ENCODE measurements at regions not wholly inside any gene's neighbourhood (a gene's known extent, or its start where the extent isn't known, plus 50 kb on each side); places are given as distances from the start of the nearest gene placed in this dataset.
"Not testable (repeated sequence)": the region's sequence is repeated elsewhere in the genome, so short reads cannot be mapped to it uniquely, and the experiment has no call there.

DNA sequence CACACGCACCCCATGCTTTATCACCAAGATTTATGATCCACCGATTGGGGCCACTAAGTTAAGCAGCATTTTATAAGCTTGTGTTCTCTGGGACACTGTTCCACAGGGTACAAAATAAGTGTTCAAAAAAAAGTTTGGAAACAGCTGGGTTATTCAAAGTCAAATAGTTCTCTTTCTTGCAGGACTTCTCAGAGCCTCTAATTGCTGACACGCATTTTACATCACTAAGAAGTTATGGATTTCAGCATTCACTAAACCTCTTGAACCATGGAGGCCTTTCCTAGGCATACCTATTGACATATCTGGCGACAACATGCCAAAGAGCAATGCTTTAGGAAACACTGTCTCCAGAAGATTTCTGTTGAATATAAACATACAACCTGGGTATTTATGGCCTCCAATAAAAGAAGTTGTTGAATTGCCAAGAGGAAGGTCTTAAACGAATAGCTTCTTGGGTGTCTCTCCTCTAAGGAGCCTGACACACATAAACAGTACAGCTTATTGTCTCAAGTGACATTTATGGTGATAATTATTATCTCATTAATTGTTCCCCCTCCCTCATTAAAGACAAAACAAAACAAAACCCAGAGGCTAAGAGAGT lies 147.1 kb upstream of the ARHGAP20 start:
- no peaks in the 10 kb centered on the region for H3K27me3 Mint-ChIP-seq
- no peak overlapping the region for H3K27ac Mint-ChIP-seq
- H3K4me1 Mint-ChIP-seq (ENCODE audit: low read depth in 2 of 2) = no peaks in the 10 kb centered on the region
- H3K9me3 Mint-ChIP-seq = no peaks in the 10 kb centered on the region
- H3K36me3 Mint-ChIP-seq = no peaks in the 10 kb centered on the region
- DNase-seq (ENCODE audit: low spot score) (no peak), ATAC-seq (no peak)
- no peak overlapping the region for H3K4me3 Mint-ChIP-seq

DNA sequence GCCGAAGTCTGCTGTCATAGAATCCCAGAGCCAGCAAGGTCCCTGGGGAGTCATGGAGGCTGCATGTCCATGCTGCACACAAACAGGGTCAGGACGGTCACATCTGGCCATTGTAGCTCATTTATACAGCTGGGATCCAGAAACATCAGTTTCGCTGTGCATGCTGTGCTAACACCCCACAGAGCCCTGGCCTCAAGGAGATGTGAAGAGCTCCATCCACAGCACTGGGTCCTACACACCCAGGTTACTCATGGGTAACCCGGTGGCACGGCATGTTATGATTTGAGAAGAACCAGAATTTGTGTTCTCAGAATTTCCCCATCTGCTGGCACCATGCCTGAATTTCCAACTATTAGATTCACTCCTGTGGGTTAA lies 146.3 kb upstream of the ARHGAP20 start:
- Mint-ChIP-seq H3K9me3 (no peaks in the 10 kb centered on the region), H3K4me1 (ENCODE audit: low read depth in 2 of 2) (no peaks in the 10 kb centered on the region), H3K27ac (no peak overlapping the region), H3K36me3 (no peaks in the 10 kb centered on the region), H3K4me3 (no peak overlapping the region), H3K27me3 (no peaks in the 10 kb centered on the region)
- ATAC-seq (no peak), DNase-seq (ENCODE audit: low spot score) (no peak)

DNA sequence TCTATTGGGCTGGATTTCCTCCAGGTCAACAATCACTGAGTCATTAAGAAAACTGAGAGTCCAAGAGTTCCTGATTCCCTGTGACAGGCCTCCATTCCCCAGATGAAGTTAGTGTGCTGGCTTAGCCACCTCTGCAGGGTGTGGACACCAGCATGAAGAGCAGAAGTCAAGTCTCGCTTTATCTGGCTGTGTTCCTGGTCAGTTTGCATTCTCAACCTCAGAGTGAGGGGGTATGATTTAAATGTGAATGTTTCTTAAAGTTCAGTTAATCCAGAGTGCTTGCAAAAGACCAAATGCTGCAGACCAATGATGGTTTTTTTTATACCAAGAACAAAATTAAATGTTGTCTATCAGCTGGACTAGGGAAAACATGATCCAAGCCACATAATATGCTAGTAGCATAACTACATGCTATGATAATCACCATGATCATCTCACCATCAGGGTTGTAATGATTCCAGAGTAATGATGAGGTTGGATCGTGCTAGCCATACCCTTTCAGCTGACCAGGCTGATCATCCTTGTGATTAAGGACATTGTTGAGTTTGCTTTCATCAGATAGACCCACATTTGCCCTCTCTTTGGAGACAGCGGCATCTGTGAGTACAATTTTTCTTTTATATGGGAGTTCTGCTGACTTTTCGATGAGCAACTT lies 145.8 kb upstream of the ARHGAP20 start:
- Mint-ChIP-seq H3K9me3 (no peaks in the 10 kb centered on the region), H3K27me3 (no peaks in the 10 kb centered on the region), H3K36me3 (no peaks in the 10 kb centered on the region), H3K4me1 (ENCODE audit: low read depth in 2 of 2) (no peaks in the 10 kb centered on the region), H3K27ac (no peak overlapping the region), H3K4me3 (no peak overlapping the region)
- DNase-seq (ENCODE audit: low spot score) (no peak), ATAC-seq (no peak)

- no peak overlapping the region for H3K27ac Mint-ChIP-seq
- no peak overlapping the region for H3K4me3 Mint-ChIP-seq
- no peaks in the 10 kb centered on the region for H3K4me1 Mint-ChIP-seq (ENCODE audit: low read depth in 2 of 2)
- no peaks in the 10 kb centered on the region for H3K9me3 Mint-ChIP-seq
- H3K36me3 Mint-ChIP-seq = no peaks in the 10 kb centered on the region
- no peak for ATAC-seq
- no peaks in the 10 kb centered on the region for H3K27me3 Mint-ChIP-seq
- DNase-seq (ENCODE audit: low spot score) = no peak
Measured at GRCh38 chr11:110856996-110857812, 145.0 kb upstream of the ARHGAP20 start.

GRCh38 chr11:110856340-110856739 lies 144.1 kb upstream of the ARHGAP20 start:
- H3K36me3 Mint-ChIP-seq = no peaks in the 10 kb centered on the region
- H3K4me1 Mint-ChIP-seq (ENCODE audit: low read depth in 2 of 2) = no peaks in the 10 kb centered on the region
- H3K27ac Mint-ChIP-seq = no peak overlapping the region
- H3K27me3 Mint-ChIP-seq = no peaks in the 10 kb centered on the region
- no peak overlapping the region for H3K4me3 Mint-ChIP-seq
- DNase-seq (ENCODE audit: low spot score) (no peak), ATAC-seq (no peak)
- H3K9me3 Mint-ChIP-seq = no peaks in the 10 kb centered on the region

DNA sequence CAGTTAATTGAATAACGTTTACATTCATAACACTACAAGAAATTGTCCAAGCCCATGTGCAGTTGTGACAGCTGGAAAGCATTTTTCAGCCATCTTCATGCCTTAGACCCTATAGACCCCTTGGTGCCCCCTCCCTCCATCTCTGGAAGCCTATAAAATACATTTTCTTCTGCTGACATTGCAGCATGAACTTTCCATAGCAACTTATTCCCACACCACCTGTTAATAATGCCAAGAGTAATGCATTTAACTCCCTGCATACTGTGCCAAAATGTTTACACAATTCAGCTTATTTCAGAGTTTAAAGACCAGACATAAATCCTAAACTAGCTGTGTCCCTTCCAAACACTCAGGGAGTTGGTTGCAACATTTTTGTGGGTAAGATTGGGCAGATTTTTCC lies 143.0 kb upstream of the ARHGAP20 start:
- Mint-ChIP-seq H3K36me3 (no peaks in the 10 kb centered on the region), H3K9me3 (no peaks in the 10 kb centered on the region), H3K4me3 (no peak overlapping the region), H3K27ac (no peak overlapping the region), H3K27me3 (peaks cover 0 to 3% of the 10 kb centered on the region in 2 donors), H3K4me1 (ENCODE audit: low read depth in 2 of 2) (no peaks in the 10 kb centered on the region)
- ATAC-seq (no peak), DNase-seq (ENCODE audit: low spot score) (no peak)

- H3K27me3 Mint-ChIP-seq = peaks cover 3 to 6% of the 10 kb centered on the region in 2 donors
- H3K4me3 Mint-ChIP-seq = no peak overlapping the region
- H3K4me1 Mint-ChIP-seq (ENCODE audit: low read depth in 2 of 2) = no peaks in the 10 kb centered on the region
- H3K36me3 Mint-ChIP-seq = no peaks in the 10 kb centered on the region
- no peak overlapping the region for H3K27ac Mint-ChIP-seq
- no peak for DNase-seq (ENCODE audit: low spot score)
- ATAC-seq = no peak
- no peaks in the 10 kb centered on the region for H3K9me3 Mint-ChIP-seq
Measured at GRCh38 chr11:110852921-110853490, 140.8 kb upstream of the ARHGAP20 start.

DNA sequence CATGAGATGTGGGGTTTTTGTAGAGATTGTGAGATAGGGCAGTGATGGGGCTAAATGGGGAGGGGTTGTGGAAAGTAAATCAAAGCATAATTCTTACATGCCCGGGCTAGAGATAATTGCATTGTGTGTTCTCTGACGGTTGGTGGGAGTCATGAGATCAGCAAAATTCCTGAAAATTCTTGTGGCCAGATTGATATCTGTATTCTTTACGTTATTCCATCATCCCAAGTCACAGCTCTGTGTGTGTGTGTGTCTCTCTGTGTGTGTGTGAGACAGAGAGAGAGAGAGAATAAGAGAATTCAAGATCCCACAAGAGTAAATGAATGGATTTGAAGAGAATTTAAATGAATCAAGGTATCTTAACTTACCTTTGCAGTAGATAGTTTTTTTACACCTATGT lies 138.6 kb upstream of the ARHGAP20 start:
- Mint-ChIP-seq H3K4me1 (ENCODE audit: low read depth in 2 of 2) (no peaks in the 10 kb centered on the region), H3K9me3 (no peaks in the 10 kb centered on the region), H3K4me3 (no peak overlapping the region), H3K36me3 (no peaks in the 10 kb centered on the region), H3K27me3 (peaks cover 3 to 6% of the 10 kb centered on the region in 2 donors), H3K27ac (no peak overlapping the region)
- ATAC-seq (no peak), DNase-seq (ENCODE audit: low spot score) (no peak)

DNA sequence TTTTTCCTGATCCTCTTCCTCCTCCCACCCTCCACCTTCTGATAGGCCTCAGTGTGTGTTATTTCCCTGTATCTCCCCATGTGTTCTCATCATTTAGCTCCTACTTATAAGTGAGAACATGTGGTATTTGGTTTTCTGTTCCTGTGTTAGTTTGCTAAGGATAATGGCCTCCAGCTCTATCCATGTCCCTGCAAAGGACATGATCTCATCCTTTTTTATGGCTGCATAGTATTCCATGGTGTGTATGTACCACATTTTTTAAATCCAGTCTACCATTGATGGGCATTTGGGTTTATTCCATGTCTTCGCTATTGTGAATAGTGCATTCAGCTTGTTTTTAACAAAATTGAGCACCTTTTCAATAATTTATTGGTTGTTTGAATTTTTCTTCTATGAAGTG lies 130.8 kb upstream of the ARHGAP20 start:
- not testable (repeated sequence) for H3K4me3 Mint-ChIP-seq; H3K4me1 Mint-ChIP-seq (ENCODE audit: low read depth in 2 of 2); H3K27ac Mint-ChIP-seq; ATAC-seq; H3K27me3 Mint-ChIP-seq; DNase-seq (ENCODE audit: low spot score); H3K36me3 Mint-ChIP-seq
- H3K9me3 Mint-ChIP-seq = peaks cover 13% of the 10 kb centered on the region

DNA sequence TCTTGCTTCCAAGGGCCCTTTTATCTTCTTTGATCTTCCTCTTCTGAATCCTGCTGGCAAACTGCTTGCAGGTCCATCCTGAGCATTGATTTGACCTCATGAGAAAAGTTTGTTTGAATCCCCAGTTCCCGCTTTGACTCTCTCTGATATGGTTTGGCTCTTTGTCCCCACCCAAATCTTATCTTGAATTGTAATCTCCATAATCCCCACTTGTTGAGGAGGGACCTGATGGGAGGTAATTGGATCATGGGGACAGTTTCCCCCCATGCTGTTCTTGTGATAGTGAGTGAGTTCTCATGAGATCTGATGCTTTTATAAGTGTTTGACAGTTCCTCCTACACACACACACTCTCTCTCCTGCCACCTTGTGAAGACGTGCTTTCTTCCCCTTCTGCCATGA lies 126.6 kb upstream of the ARHGAP20 start:
- DNase-seq (ENCODE audit: low spot score) = no peak
- Mint-ChIP-seq H3K27me3 (peaks cover 0 to 4% of the 10 kb centered on the region in 2 donors), H3K36me3 (no peaks in the 10 kb centered on the region), H3K4me3 (no peak overlapping the region), H3K9me3 (peaks cover 13% of the 10 kb centered on the region), H3K4me1 (ENCODE audit: low read depth in 2 of 2) (no peaks in the 10 kb centered on the region), H3K27ac (no peak overlapping the region)
- ATAC-seq = no peak

DNA sequence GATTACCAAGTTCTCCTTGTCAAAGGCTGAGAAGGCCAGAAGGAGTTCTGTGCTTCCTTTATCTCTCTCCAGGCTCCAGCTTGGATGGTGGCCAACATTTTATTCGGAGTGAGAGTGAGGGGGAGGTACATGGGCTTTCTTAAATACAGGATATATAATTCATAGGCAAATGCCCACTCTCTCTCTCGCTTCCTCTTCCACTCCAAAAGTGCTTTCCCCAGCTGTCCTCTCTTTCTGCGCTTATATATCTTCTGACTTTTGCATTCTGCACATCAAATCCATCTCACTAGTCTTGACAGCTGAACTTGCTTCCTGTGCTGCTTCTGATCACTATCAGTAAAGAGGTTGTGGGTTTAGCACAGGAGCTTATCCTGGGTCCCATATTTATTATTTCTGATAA lies 125.4 kb upstream of the ARHGAP20 start:
- no peaks in the 10 kb centered on the region for H3K4me1 Mint-ChIP-seq (ENCODE audit: low read depth in 2 of 2)
- ATAC-seq = no peak
- no peaks in the 10 kb centered on the region for H3K36me3 Mint-ChIP-seq
- H3K27me3 Mint-ChIP-seq = peaks cover 0 to 4% of the 10 kb centered on the region in 2 donors
- H3K4me3 Mint-ChIP-seq = no peak overlapping the region
- no peak for DNase-seq (ENCODE audit: low spot score)
- no peak overlapping the region for H3K27ac Mint-ChIP-seq
- peaks cover 13% of the 10 kb centered on the region for H3K9me3 Mint-ChIP-seq

- Mint-ChIP-seq H3K27me3 (peaks cover 4 to 6% of the 10 kb centered on the region in 2 donors), H3K4me3 (no peak overlapping the region), H3K27ac (no peak overlapping the region), H3K4me1 (ENCODE audit: low read depth in 2 of 2) (no peaks in the 10 kb centered on the region), H3K36me3 (no peaks in the 10 kb centered on the region), H3K9me3 (peaks cover 11% of the 10 kb centered on the region)
- peak in 1 of 2 donors; percentile 55 for ATAC-seq
- no peak for DNase-seq (ENCODE audit: low spot score)
Measured at GRCh38 chr11:110835106-110835505, 122.9 kb upstream of the ARHGAP20 start.

DNA sequence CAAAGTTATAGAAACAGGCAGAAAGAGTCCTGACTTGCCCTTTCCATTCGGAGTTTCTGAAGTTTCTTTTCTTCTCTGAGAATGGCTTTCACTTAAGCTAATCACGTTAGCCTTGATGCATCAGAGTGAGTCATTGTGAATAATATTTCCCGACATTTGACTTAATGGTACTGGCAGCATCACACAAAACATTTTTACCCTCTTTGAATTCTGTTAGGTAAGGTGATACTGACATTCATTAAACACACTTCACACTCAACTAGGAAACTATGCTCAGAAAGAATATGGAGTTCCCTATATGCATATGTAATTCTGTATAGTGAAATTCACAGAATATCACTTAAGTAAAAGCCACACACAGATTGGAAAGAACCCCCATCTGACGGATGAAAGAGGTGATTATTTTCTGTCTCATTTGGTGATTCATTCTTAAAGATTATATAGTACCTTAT lies 120.8 kb upstream of the ARHGAP20 start:
- DNase-seq (ENCODE audit: low spot score) = no peak
- H3K4me1 Mint-ChIP-seq (ENCODE audit: low read depth in 2 of 2) = no peaks in the 10 kb centered on the region
- no peaks in the 10 kb centered on the region for H3K36me3 Mint-ChIP-seq
- ATAC-seq = no peak
- peaks cover 0 to 6% of the 10 kb centered on the region in 2 donors for H3K27me3 Mint-ChIP-seq
- no peaks in the 10 kb centered on the region for H3K9me3 Mint-ChIP-seq
- H3K27ac Mint-ChIP-seq = no peak overlapping the region
- H3K4me3 Mint-ChIP-seq = no peak overlapping the region

GRCh38 chr11:110832539-110832938 lies 120.3 kb upstream of the ARHGAP20 start:
- no peak for ATAC-seq
- Mint-ChIP-seq H3K27ac (no peak overlapping the region), H3K4me1 (ENCODE audit: low read depth in 2 of 2) (no peaks in the 10 kb centered on the region), H3K4me3 (no peak overlapping the region), H3K36me3 (no peaks in the 10 kb centered on the region), H3K27me3 (peaks cover 0 to 6% of the 10 kb centered on the region in 2 donors), H3K9me3 (no peaks in the 10 kb centered on the region)
- DNase-seq (ENCODE audit: low spot score) = no peak

All from natural killer cell treated with Interleukin-12 subunit alpha and Interleukin-12 subunit beta and Interleukin-15 and Interleukin-18, amount 100 ng/mL, for 72 hours (primary cell).